NT2/D1 (cell line): ENCODE measurements at regions not wholly inside any gene's neighbourhood (a gene's known extent, or its start where the extent isn't known, plus 50 kb on each side); places are given as distances from the start of the nearest gene placed in this dataset.
"Not testable (repeated sequence)": the region's sequence is repeated elsewhere in the genome, so short reads cannot be mapped to it uniquely, and the experiment has no call there.

Experiments used
- DNase-seq: peaks from one replicate; pipeline ENCODE4 v3.0.0-alpha.2; 2011; ENCODE audit warnings: low read depth, low spot score
- H3K27me3 ChIP-seq: 2 replicates; pipeline ENCODE4 v1.6.0; 2011; ENCODE audit warnings: mild to moderate bottlenecking; ENCODE audit not compliant: insufficient read length, insufficient read depth
- H3K36me3 ChIP-seq: 2 replicates; pipeline ENCODE4 v1.6.1; 2011; ENCODE audit warnings: mild to moderate bottlenecking, low read length, mixed read lengths; ENCODE audit not compliant: insufficient read depth, insufficient read length
- H3K4me1 ChIP-seq: 2 replicates; pipeline ENCODE4 v1.5.1; 2011; ENCODE audit not compliant: insufficient read depth, insufficient read length
- H3K4me3 ChIP-seq: 2 replicates; pipeline ENCODE4 v1.5.1; 2011; ENCODE audit warnings: low read depth; ENCODE audit not compliant: insufficient read length
- H3K9ac ChIP-seq: 2 replicates; pipeline ENCODE4 v1.6.0; 2011; ENCODE audit warnings: low read depth; ENCODE audit not compliant: insufficient read length
- H3K9me3 ChIP-seq: 2 replicates; pipeline ENCODE4 v1.5.1; 2011; ENCODE audit warnings: mild to moderate bottlenecking, low read length; ENCODE audit not compliant: insufficient read depth
- SUZ12 ChIP-seq: IDR thresholded peaks from 2 replicates; pipeline ENCODE4 v1.6.1; 2011; ENCODE audit not compliant: insufficient read length, insufficient read depth; ENCODE audit errors: extremely low read depth
- YY1 ChIP-seq: IDR thresholded peaks from 2 replicates; pipeline ENCODE4 v1.6.1; 2011; ENCODE audit not compliant: insufficient read length, insufficient read depth
- ZNF274 ChIP-seq: IDR thresholded peaks from 2 replicates; pipeline ENCODE4 v1.6.1; 2011; ENCODE audit warnings: mild to moderate bottlenecking, low read depth, low read length

DNA sequence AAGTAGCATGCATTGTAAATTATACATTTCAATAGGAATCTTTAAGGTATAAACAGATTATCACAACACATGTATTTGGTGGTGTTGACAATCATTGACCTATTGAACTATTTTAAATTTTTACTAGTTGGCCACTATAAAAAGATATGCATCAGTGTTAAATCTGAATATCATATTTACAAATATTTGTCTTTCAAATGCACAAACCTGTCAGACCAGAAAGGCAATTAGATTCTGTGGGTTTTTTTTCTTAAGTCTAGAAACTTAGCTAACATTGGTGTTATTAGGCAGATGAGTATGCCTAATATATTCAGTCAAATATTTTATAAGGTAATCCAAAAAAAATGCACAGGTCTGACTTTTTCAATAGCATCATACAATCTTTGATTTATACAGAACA is 241.4 kb upstream of the DGKB start:
- H3K9me3 ChIP-seq: no peaks in the 10 kb centered on the region
- H3K4me3 ChIP-seq: no peak overlapping the region
- DNase-seq: no peak
- H3K9ac ChIP-seq: no peak overlapping the region
- TF ChIP-seq YY1: no peak
- TF ChIP-seq ZNF274: no peak
- no peak for TF ChIP-seq SUZ12
- no peaks in the 10 kb centered on the region for H3K36me3 ChIP-seq
- H3K4me1 ChIP-seq: no peaks in the 10 kb centered on the region
- no peaks in the 10 kb centered on the region for H3K27me3 ChIP-seq

- H3K36me3 ChIP-seq: no peaks in the 10 kb centered on the region
- H3K9me3 ChIP-seq: no peaks in the 10 kb centered on the region
- TF ChIP-seq ZNF274 (no peak), YY1 (no peak), SUZ12 (no peak)
- H3K9ac ChIP-seq: no peak overlapping the region
- no peaks in the 10 kb centered on the region for H3K4me1 ChIP-seq
- no peak for DNase-seq
- no peaks in the 10 kb centered on the region for H3K27me3 ChIP-seq
- H3K4me3 ChIP-seq: no peak overlapping the region
Observed at GRCh38 chr7:15143121-15143520, 240.6 kb upstream of the DGKB start.

GRCh38 chr7:15140431-15140830 is 237.9 kb upstream of the DGKB start:
- TF ChIP-seq YY1 (no peak), SUZ12 (no peak), ZNF274 (no peak)
- Histone ChIP-seq H3K27me3 (no peaks in the 10 kb centered on the region), H3K4me3 (no peak overlapping the region), H3K9me3 (no peaks in the 10 kb centered on the region), H3K4me1 (no peaks in the 10 kb centered on the region), H3K9ac (no peak overlapping the region), H3K36me3 (no peaks in the 10 kb centered on the region)
- no peak for DNase-seq

DNA sequence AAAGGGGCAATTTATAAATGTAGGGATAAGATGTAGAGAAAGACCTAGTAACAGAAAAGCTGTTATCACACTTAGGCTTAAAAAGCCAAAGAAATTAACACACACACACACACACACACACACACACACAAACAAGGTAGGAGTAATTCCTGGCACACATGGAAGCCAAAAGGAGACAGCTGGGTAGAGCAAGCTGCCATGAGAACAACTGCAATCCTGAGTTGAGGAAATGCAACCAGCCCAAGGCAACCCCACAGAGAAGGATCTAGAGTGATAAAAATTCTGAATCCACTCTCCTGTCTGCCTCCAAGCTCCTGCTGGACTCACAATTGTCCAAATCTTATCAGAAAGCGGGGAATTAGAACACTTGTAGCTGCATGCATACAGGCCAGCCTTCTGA is 229.1 kb upstream of the DGKB start:
- TF ChIP-seq SUZ12: no peak
- no peak for TF ChIP-seq YY1
- TF ChIP-seq ZNF274: no peak

GRCh38 chr7:15130666-15131541 is 228.4 kb upstream of the DGKB start:
- DNase-seq: no peak
- Histone ChIP-seq H3K27me3 (no peaks in the 10 kb centered on the region), H3K9me3 (no peaks in the 10 kb centered on the region), H3K36me3 (no peaks in the 10 kb centered on the region), H3K4me1 (no peaks in the 10 kb centered on the region), H3K9ac (no peak overlapping the region), H3K4me3 (no peak overlapping the region)
- TF ChIP-seq SUZ12 (no peak), ZNF274 (no peak), YY1 (no peak)

More for the DNA sequence above, 229.1 kb upstream of the DGKB start:
- Histone ChIP-seq H3K4me1 (no peaks in the 10 kb centered on the region), H3K9ac (no peak overlapping the region), H3K27me3 (no peaks in the 10 kb centered on the region), H3K4me3 (no peak overlapping the region), H3K36me3 (no peaks in the 10 kb centered on the region), H3K9me3 (no peaks in the 10 kb centered on the region)
- DNase-seq: no peak

GRCh38 chr7:15128716-15129115 is 226.2 kb upstream of the DGKB start:
- no peaks in the 10 kb centered on the region for H3K4me1 ChIP-seq
- DNase-seq: no peak
- no peaks in the 10 kb centered on the region for H3K36me3 ChIP-seq
- no peaks in the 10 kb centered on the region for H3K9me3 ChIP-seq
- no peak for TF ChIP-seq YY1
- no peak overlapping the region for H3K9ac ChIP-seq
- no peaks in the 10 kb centered on the region for H3K27me3 ChIP-seq
- no peak overlapping the region for H3K4me3 ChIP-seq

DNA sequence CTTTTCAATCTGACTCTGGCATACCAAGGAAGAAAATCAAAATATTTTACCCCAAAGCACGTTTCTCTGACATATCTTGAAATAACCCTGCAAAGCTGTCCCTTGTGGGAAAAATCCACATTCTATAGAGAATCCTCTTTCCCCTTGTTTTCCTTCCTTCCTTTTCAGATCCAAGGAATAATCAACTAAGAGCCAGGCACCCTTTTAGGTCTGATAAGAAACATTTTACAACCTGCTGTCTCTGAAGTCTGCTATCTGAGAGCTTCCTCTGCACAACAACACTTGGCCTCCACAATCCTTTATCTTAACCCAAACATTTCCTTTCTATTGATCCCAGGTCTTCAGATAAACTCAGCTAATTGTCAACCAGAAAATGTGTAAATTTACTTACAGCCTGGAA is 224.1 kb upstream of the DGKB start:
- H3K36me3 ChIP-seq, H3K27me3 ChIP-seq, H3K4me1 ChIP-seq, DNase-seq, H3K9me3 ChIP-seq, H3K9ac ChIP-seq, H3K4me3 ChIP-seq: not testable (repeated sequence)
